Activated naive CD4-positive, alpha-beta T cell treated with anti-CD3 and anti-CD28 coated beads for 36 hours (primary cell): ENCODE measurements at regions not wholly inside any gene's neighbourhood (a gene's known extent, or its start where the extent isn't known, plus 50 kb on each side); places are given as distances from the start of the nearest gene placed in this dataset.

Experiments
- CTCF ChIA-PET: fragments of 350-600 bp; sonication (Branson Sonifier 250); formaldehyde crosslinking; loops from one replicate; lab custom pipeline; 2021; ENCODE audit warnings: antibody characterized with exemption; lab: Charles Lee
- DNase-seq: peaks from one replicate; pipeline ENCODE4 v3.0.0-alpha.2; 2020
- H3K27ac Mint-ChIP-seq: one replicate; pipeline ENCODE4 v1.8.0; 2021; ENCODE audit warnings: mild to moderate bottlenecking, mixed read lengths
- H3K27me3 Mint-ChIP-seq: one replicate; pipeline ENCODE4 v1.8.0; 2021; ENCODE audit warnings: low read depth, mixed read lengths
- H3K36me3 Mint-ChIP-seq: one replicate; pipeline ENCODE4 v1.8.0; 2021; ENCODE audit warnings: low read depth, mixed read lengths
- H3K4me1 Mint-ChIP-seq: one replicate; pipeline ENCODE4 v1.8.0; 2021; ENCODE audit warnings: low read depth, mixed read lengths
- H3K4me3 Mint-ChIP-seq: one replicate; pipeline ENCODE4 v1.8.0; 2021; ENCODE audit warnings: mild to moderate bottlenecking, moderate library complexity, mixed read lengths
- H3K9me3 Mint-ChIP-seq: one replicate; pipeline ENCODE4 v1.8.0; 2021; ENCODE audit warnings: mixed read lengths
- intact Hi-C: fragments of 100-400 bp; cut with micrococcal nuclease; formaldehyde crosslinking; loops from one replicate; pipeline ENCODE4 v1.15.1; 2023

DNA sequence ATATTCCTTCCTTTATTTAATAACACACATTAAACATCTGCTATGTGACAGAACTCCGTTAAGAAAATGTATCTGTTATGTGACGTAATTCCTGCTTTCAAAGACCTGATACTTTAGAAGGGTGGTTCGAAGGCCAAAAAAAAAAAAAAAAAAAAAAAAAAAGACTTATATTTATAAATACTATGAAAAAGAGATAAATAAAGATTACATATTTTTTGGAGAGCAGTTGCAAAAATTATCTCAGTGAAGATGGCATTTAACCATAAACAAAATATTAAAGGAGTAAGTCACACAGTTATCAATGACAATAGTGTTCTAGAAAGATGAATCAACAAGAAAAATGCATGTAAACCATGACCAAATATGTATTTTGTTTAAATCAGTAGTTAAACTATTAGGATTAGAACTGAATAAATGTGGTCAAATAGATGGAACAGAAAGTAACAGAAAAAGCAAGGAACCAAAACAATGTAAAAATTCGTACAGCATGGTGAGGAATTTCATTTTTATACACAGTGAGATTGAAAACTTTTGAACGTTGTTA lies 612.3 kb upstream of the SLITRK5 start:
- Mint-ChIP-seq H3K27me3 (no peaks in the 10 kb centered on the region), H3K36me3 (no peaks in the 10 kb centered on the region), H3K27ac (no peak overlapping the region), H3K9me3 (no peaks in the 10 kb centered on the region), H3K4me1 (no peaks in the 10 kb centered on the region), H3K4me3 (no peak overlapping the region)
- no peak for DNase-seq
- CTCF ChIA-PET = no interaction called here
- intact Hi-C loops = no loop called here

- Mint-ChIP-seq H3K27me3 (no peaks in the 10 kb centered on the region), H3K36me3 (no peaks in the 10 kb centered on the region), H3K27ac (no peak overlapping the region), H3K4me3 (no peak overlapping the region), H3K9me3 (peaks cover 5% of the 10 kb centered on the region), H3K4me1 (no peaks in the 10 kb centered on the region)
- no peak for DNase-seq
- intact Hi-C loops = no loop called here
- CTCF ChIA-PET = no interaction called here
These were observed 592.0 kb upstream of the SLITRK5 start for GRCh38 chr13:87078947-87079795.

GRCh38 chr13:87080100-87080779 lies 590.9 kb upstream of the SLITRK5 start:
- DNase-seq = no peak
- Mint-ChIP-seq H3K4me1 (no peaks in the 10 kb centered on the region), H3K4me3 (no peak overlapping the region), H3K9me3 (peaks cover 9% of the 10 kb centered on the region), H3K27ac (no peak overlapping the region), H3K36me3 (no peaks in the 10 kb centered on the region), H3K27me3 (no peaks in the 10 kb centered on the region)
- intact Hi-C loops = no loop called here
- CTCF ChIA-PET = no interaction called here

- CTCF ChIA-PET = no interaction called here
- H3K27me3 Mint-ChIP-seq = no peaks in the 10 kb centered on the region
- H3K4me1 Mint-ChIP-seq = no peaks in the 10 kb centered on the region
- H3K36me3 Mint-ChIP-seq = no peaks in the 10 kb centered on the region
- intact Hi-C loops = no loop called here
- no peak overlapping the region for H3K4me3 Mint-ChIP-seq
- H3K27ac Mint-ChIP-seq = no peak overlapping the region
- no peak for DNase-seq
- H3K9me3 Mint-ChIP-seq = peaks cover 9% of the 10 kb centered on the region
These were observed 587.0 kb upstream of the SLITRK5 start for GRCh38 chr13:87084192-87084591.

GRCh38 chr13:87087741-87088140 lies 583.4 kb upstream of the SLITRK5 start:
- H3K4me1 Mint-ChIP-seq = no peaks in the 10 kb centered on the region
- intact Hi-C loops = no loop called here
- no peak for DNase-seq
- no peak overlapping the region for H3K4me3 Mint-ChIP-seq
- H3K27ac Mint-ChIP-seq = no peak overlapping the region
- CTCF ChIA-PET = no interaction called here
- no peaks in the 10 kb centered on the region for H3K36me3 Mint-ChIP-seq
- peaks cover 7% of the 10 kb centered on the region for H3K9me3 Mint-ChIP-seq
- H3K27me3 Mint-ChIP-seq = no peaks in the 10 kb centered on the region

DNA sequence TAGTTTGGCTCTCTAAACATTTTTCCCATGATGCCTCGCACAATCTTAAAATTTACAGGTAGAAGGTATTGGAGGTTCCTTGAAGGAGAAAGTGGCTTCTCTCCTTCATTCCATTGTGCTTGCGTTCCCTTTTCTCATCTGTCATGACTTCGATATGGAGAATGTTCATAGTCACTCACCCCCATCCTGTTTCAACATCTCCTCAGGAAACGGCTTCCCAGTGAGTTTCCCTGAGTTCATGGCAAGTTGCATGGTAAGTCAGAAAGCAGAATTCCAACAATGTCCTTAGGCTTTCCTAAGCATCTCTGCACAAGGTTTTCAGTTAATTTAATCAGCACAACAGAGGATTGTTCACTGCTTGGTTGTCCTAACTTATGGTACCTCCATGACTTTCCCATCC lies 581.8 kb upstream of the SLITRK5 start:
- no peaks in the 10 kb centered on the region for H3K27me3 Mint-ChIP-seq
- no peak for DNase-seq
- H3K27ac Mint-ChIP-seq = no peak overlapping the region
- H3K36me3 Mint-ChIP-seq = no peaks in the 10 kb centered on the region
- no peak overlapping the region for H3K4me3 Mint-ChIP-seq
- intact Hi-C loops = no loop called here
- peaks cover 2% of the 10 kb centered on the region for H3K9me3 Mint-ChIP-seq
- H3K4me1 Mint-ChIP-seq = no peaks in the 10 kb centered on the region
- CTCF ChIA-PET = no interaction called here

DNA sequence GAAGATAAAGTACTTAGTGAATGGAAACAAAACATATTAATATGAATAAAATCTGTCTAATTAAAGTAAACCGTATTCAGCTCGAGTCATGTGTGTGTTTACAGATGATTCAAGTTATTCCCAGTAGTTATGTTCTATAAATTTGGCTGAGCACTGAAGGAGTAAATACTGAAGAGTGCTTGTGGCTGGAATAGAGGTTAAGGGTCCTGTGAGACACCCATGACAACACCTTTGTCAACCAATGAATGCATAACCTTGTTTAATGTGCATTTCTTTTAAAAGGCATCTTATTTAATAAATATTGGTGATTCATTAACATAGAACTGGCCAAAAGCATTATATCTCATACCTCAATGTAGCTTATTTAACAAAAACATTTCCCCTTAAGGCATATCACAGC lies 577.8 kb upstream of the SLITRK5 start:
- intact Hi-C loops = no loop called here
- DNase-seq = no peak
- Mint-ChIP-seq H3K27me3 (no peaks in the 10 kb centered on the region), H3K27ac (no peak overlapping the region), H3K4me1 (no peaks in the 10 kb centered on the region), H3K4me3 (no peak overlapping the region), H3K9me3 (no peaks in the 10 kb centered on the region), H3K36me3 (no peaks in the 10 kb centered on the region)
- CTCF ChIA-PET = no interaction called here

GRCh38 chr13:87094646-87095045 lies 576.5 kb upstream of the SLITRK5 start:
- no peak for DNase-seq
- intact Hi-C loops = no loop called here
- H3K4me3 Mint-ChIP-seq = no peak overlapping the region
- H3K27me3 Mint-ChIP-seq = no peaks in the 10 kb centered on the region
- CTCF ChIA-PET = no interaction called here
- H3K27ac Mint-ChIP-seq = no peak overlapping the region
- no peaks in the 10 kb centered on the region for H3K36me3 Mint-ChIP-seq
- no peaks in the 10 kb centered on the region for H3K4me1 Mint-ChIP-seq
- no peaks in the 10 kb centered on the region for H3K9me3 Mint-ChIP-seq

DNA sequence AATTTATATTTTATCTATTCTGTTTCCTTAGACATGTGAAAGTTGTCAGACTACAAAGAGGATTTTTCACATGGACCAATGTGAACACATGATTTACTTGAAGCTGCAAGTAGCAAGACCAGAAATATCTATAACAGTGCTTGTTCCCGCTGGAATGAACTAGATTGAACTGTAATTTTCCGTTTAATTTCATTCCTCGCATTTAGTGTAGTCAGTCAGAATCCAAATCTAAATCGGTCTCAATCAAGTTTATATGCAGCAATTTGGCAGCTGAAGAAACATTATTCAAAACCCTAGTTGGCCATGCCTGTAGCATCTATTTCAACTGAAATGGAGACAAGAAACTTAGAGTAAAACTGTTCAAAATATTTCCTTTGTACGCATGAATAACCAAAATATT lies 570.7 kb upstream of the SLITRK5 start:
- no peak for DNase-seq
- Mint-ChIP-seq H3K4me3 (no peak overlapping the region), H3K27me3 (no peaks in the 10 kb centered on the region), H3K9me3 (peaks cover 3% of the 10 kb centered on the region), H3K27ac (no peak overlapping the region), H3K36me3 (no peaks in the 10 kb centered on the region), H3K4me1 (no peaks in the 10 kb centered on the region)
- intact Hi-C loops = no loop called here
- CTCF ChIA-PET = no interaction called here

- H3K36me3 Mint-ChIP-seq = no peaks in the 10 kb centered on the region
- H3K4me1 Mint-ChIP-seq = no peaks in the 10 kb centered on the region
- H3K27me3 Mint-ChIP-seq = no peaks in the 10 kb centered on the region
- H3K27ac Mint-ChIP-seq = no peak overlapping the region
- H3K4me3 Mint-ChIP-seq = no peak overlapping the region
- no peak for DNase-seq
- no peaks in the 10 kb centered on the region for H3K9me3 Mint-ChIP-seq
- CTCF ChIA-PET = no interaction called here
- intact Hi-C loops = no loop called here
These were observed 563.5 kb upstream of the SLITRK5 start for GRCh38 chr13:87107651-87108050.

- Mint-ChIP-seq H3K27ac (no peak overlapping the region), H3K9me3 (peaks cover 2% of the 10 kb centered on the region), H3K36me3 (no peaks in the 10 kb centered on the region), H3K4me1 (no peaks in the 10 kb centered on the region), H3K4me3 (no peak overlapping the region), H3K27me3 (no peaks in the 10 kb centered on the region)
- no peak for DNase-seq
- intact Hi-C loops = no loop called here
- CTCF ChIA-PET = no interaction called here
These were observed 550.7 kb upstream of the SLITRK5 start for GRCh38 chr13:87120476-87120875.

GRCh38 chr13:87122551-87122950 lies 548.6 kb upstream of the SLITRK5 start:
- intact Hi-C loops = no loop called here
- Mint-ChIP-seq H3K4me3 (no peak overlapping the region), H3K27ac (no peak overlapping the region), H3K9me3 (peaks cover 6% of the 10 kb centered on the region), H3K4me1 (no peaks in the 10 kb centered on the region), H3K36me3 (no peaks in the 10 kb centered on the region), H3K27me3 (no peaks in the 10 kb centered on the region)
- CTCF ChIA-PET = no interaction called here
- DNase-seq = no peak
